Suprapubic skin (tissue), 4 donors: ENCODE measurements at regions not wholly inside any gene's neighbourhood (a gene's known extent, or its start where the extent isn't known, plus 50 kb on each side); places are given as distances from the start of the nearest gene placed in this dataset.

Experiments
- DNase-seq, 2 donors: peaks; one replicate each; pipeline ENCODE4 v3.0.0-alpha.2; 2019; ENCODE audit warnings: low spot score in 2 of 2
- H3K27ac ChIP-seq: fragments of 200-600 bp; sonication (generic); one replicate; pipeline ENCODE4 v1.5.1; 2019
- H3K27me3 ChIP-seq: fragments of 200-600 bp; sonication (generic); one replicate; pipeline ENCODE4 v1.5.1; 2019
- H3K36me3 ChIP-seq: fragments of 200-600 bp; sonication (generic); one replicate; pipeline ENCODE4 v1.5.1; 2019
- H3K4me1 ChIP-seq: fragments of 200-600 bp; sonication (generic); one replicate; pipeline ENCODE4 v1.5.1; 2019
- H3K4me3 ChIP-seq: fragments of 200-600 bp; sonication (generic); one replicate; pipeline ENCODE4 v1.5.1; 2019; ENCODE audit warnings: mild to moderate bottlenecking
- H3K9me3 ChIP-seq: fragments of 200-600 bp; sonication (generic); one replicate; pipeline ENCODE4 v1.5.1; 2019
- CTCF ChIP-seq, 2 donors: fragments of 200-600 bp in 1 of 2; fragments of 450-650 bp in 1 of 2; sonication (generic) in 1 of 2; IDR thresholded peaks; one replicate each; pipeline ENCODE4 v1.5.1; 2016 to 2019; ENCODE audit warnings: antibody characterized with exemption in 2 of 2, mild to moderate bottlenecking in 1 of 2, moderate library complexity in 1 of 2
- EP300 ChIP-seq: sonication (generic); formaldehyde crosslinking; IDR thresholded peaks from one replicate; pipeline ENCODE4 v1.6.1; 2017; ENCODE audit warnings: antibody characterized with exemption
- POLR2A ChIP-seq, 2 donors: fragments of 450-650 bp; IDR thresholded peaks; one replicate each; pipeline ENCODE4 v1.6.1; 2017; ENCODE audit warnings: antibody characterized with exemption in 2 of 2, mild to moderate bottlenecking in 2 of 2, moderate library complexity in 2 of 2
- POLR2AphosphoS5 ChIP-seq, 3 donors: sonication (generic); formaldehyde crosslinking; IDR thresholded peaks; one replicate each; pipeline ENCODE4 v1.6.1; 2017; ENCODE audit warnings: antibody characterized with exemption in 3 of 3
- WGBS: methylation state at CpG from one replicate; pipeline ENCODE4 v1.1.5; 2018; 5-methylcytosine and 5-hydroxymethylcytosine counted together

DNA sequence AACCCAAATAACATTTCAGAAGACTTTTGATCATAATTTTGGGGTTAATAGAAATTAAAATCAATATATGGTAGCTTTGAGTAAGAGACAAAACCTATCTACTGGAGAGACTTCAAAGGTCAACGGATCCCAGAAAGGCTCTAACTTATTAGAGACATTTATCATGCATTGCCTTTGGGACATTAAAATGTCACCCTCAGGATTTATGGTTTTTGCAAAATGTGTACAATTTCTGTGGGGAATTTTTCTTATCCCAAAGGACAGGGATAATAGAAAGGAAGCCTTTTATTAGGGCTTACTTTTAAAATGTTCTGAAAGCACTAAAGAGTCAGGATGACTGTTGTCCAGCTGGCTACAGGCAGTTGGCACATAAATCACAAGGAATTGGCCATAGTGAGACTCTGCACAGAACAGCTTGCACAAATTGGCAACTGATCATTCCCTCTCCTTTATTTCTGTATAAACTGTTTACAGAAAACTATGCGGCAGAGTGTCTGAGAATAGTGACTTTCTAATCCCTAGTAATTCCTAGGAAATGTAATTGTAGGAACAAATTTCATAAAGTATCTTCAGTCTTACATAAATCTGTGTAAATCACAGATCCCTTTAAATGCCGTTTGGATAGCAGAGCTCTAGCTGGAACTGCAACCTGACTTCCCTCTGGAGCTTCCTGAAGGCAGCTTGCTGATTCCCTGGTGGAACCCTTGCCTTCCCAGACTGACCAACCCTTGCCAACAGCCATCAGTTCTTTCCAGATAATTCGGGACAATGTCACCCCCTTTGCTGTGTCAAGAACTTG, 201.1 kb upstream of the PREP start:
- H3K36me3 ChIP-seq: no peaks in the 10 kb centered on the region
- 21% methylated on average over 4 of the region's 4 CpGs for WGBS
- H3K27ac ChIP-seq: peak overlapping the region; percentile 30
- TF ChIP-seq CTCF (IDR thresholded peaks at IDR 0.05) (no peak), POLR2A (IDR thresholded peaks at IDR 0.05) (no peak), POLR2AphosphoS5 (IDR thresholded peaks at IDR 0.05) (no peak), EP300 (no peak)
- H3K4me1 ChIP-seq: peaks cover 46% of the 10 kb centered on the region
- H3K9me3 ChIP-seq: no peaks in the 10 kb centered on the region
- no peak for DNase-seq
- no peaks in the 10 kb centered on the region for H3K27me3 ChIP-seq
- no peak overlapping the region for H3K4me3 ChIP-seq

- WGBS: 17% methylated on average over 7 of the region's 7 CpGs
- Histone ChIP-seq H3K4me1 (peaks cover 46% of the 10 kb centered on the region), H3K9me3 (no peaks in the 10 kb centered on the region), H3K27me3 (no peaks in the 10 kb centered on the region), H3K27ac (peak overlapping the region; percentile 83), H3K4me3 (no peak overlapping the region), H3K36me3 (no peaks in the 10 kb centered on the region)
- DNase-seq: peak; percentile 87 to 88
- TF ChIP-seq EP300 (peak; percentile 6), POLR2A (IDR thresholded peaks at IDR 0.05) (no peak), POLR2AphosphoS5 (IDR thresholded peaks at IDR 0.05) (peak in 2 of 3 donors; percentile 91 to 95)
Measured at GRCh38 chr6:105601541-105602236, 198.8 kb upstream of the PREP start.

- H3K36me3 ChIP-seq: no peaks in the 10 kb centered on the region
- 53% methylated on average over 9 of the region's 9 CpGs for WGBS
- H3K27me3 ChIP-seq: no peaks in the 10 kb centered on the region
- H3K27ac ChIP-seq: peak overlapping the region; percentile 83
- no peak overlapping the region for H3K4me3 ChIP-seq
- TF ChIP-seq CTCF (IDR thresholded peaks at IDR 0.05) (no peak), POLR2A (IDR thresholded peaks at IDR 0.05) (no peak), EP300 (no peak), POLR2AphosphoS5 (IDR thresholded peaks at IDR 0.05) (no peak)
- peaks cover 55% of the 10 kb centered on the region for H3K4me1 ChIP-seq
- no peaks in the 10 kb centered on the region for H3K9me3 ChIP-seq
- DNase-seq: no peak
Measured at GRCh38 chr6:105600336-105601260, 197.7 kb upstream of the PREP start.

DNA sequence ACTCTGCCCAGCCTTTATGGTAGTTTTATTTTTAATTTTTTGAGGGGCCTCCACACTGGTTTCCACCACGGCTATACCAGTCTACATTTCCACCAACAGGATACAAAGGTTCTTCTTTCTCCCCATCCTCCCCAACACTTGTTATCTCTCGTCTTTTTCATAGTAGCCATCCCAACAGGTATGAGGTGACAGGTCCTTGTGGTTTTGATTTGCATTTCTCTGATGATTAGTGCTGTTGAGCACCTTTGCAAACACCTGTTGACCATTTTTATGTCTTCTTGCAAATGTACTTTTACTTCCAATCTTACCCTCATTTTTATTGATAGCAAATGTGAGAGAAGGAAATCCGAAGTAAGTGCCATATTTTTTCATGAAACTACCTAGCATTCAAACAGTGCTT, 195.4 kb upstream of the PREP start:
- H3K4me3 ChIP-seq: no peak overlapping the region
- H3K27ac ChIP-seq: no peak overlapping the region
- TF ChIP-seq CTCF (IDR thresholded peaks at IDR 0.05) (no peak), POLR2AphosphoS5 (IDR thresholded peaks at IDR 0.05) (no peak), POLR2A (IDR thresholded peaks at IDR 0.05) (no peak), EP300 (no peak)
- H3K9me3 ChIP-seq: no peaks in the 10 kb centered on the region
- DNase-seq: no peak
- H3K27me3 ChIP-seq: no peaks in the 10 kb centered on the region
- peaks cover 54% of the 10 kb centered on the region for H3K4me1 ChIP-seq
- WGBS: 95% methylated on average over 3 of the region's 3 CpGs
- no peaks in the 10 kb centered on the region for H3K36me3 ChIP-seq

DNA sequence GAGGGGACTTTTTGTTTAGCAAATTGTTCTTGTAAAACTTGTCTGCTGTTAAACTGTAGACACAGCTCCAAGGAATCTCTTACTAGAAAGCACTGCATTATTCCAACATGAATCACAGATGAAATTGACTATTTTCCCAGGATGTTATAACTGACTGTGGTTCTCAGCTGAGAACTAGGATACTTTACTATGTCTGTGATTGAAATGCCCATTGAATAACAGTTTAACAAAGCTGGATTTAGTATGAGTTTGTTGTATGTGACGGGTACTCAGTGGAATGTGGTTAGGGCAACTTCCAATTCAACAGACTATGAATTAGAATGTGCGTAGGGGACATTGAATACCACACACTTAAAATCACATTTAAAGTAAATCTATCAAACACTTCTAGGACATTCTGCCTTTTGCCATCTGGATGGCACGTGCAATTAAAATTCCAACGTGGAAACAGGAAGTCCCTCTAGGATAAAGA, 193.4 kb upstream of the PREP start:
- WGBS: 13% methylated on average over 4 of the region's 4 CpGs
- Histone ChIP-seq H3K27me3 (no peaks in the 10 kb centered on the region), H3K4me1 (peaks cover 60% of the 10 kb centered on the region), H3K27ac (no peak overlapping the region), H3K4me3 (no peak overlapping the region), H3K36me3 (no peaks in the 10 kb centered on the region), H3K9me3 (no peaks in the 10 kb centered on the region)
- no peak for TF ChIP-seq EP300
- TF ChIP-seq POLR2AphosphoS5 (IDR thresholded peaks at IDR 0.05): no peak
- no peak for TF ChIP-seq POLR2A (IDR thresholded peaks at IDR 0.05)
- no peak for TF ChIP-seq CTCF (IDR thresholded peaks at IDR 0.05)
- no peak for DNase-seq
